ENCODE measurements at regions not wholly inside any gene's neighbourhood (a gene's known extent, or its start where the extent isn't known, plus 50 kb on each side); places are given as distances from the start of the nearest gene placed in this dataset.

DNA sequence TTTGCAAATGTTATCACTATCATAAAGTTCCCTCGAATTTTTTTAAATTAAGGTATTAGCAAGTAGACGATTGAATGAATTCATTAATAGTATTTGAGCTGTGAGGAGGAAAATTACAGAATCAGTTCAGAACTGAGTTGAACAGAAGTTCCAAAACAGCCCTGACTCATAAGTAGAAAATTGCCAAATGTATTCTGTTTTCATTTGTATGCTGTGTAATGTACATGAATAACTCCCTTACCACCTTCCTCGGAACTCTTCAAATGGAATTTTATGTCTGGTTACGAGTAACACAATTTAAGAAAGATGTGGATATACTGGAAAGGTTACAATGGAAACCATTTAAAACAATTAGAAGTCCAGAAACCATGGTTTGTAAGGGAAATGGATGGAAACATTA, 283.3 kb upstream of the FAR2 start:
- Mint-ChIP-seq H3K4me1 (peaks cover 10% of the 10 kb centered on the region), H3K27me3 (ENCODE audit: low read depth) (no peaks in the 10 kb centered on the region), H3K9me3 (no peaks in the 10 kb centered on the region), H3K27ac (no peak overlapping the region), H3K4me3 (no peak overlapping the region), H3K36me3 (ENCODE audit: low read depth) (no peaks in the 10 kb centered on the region)
- TF ChIP-seq, protein P1, sequence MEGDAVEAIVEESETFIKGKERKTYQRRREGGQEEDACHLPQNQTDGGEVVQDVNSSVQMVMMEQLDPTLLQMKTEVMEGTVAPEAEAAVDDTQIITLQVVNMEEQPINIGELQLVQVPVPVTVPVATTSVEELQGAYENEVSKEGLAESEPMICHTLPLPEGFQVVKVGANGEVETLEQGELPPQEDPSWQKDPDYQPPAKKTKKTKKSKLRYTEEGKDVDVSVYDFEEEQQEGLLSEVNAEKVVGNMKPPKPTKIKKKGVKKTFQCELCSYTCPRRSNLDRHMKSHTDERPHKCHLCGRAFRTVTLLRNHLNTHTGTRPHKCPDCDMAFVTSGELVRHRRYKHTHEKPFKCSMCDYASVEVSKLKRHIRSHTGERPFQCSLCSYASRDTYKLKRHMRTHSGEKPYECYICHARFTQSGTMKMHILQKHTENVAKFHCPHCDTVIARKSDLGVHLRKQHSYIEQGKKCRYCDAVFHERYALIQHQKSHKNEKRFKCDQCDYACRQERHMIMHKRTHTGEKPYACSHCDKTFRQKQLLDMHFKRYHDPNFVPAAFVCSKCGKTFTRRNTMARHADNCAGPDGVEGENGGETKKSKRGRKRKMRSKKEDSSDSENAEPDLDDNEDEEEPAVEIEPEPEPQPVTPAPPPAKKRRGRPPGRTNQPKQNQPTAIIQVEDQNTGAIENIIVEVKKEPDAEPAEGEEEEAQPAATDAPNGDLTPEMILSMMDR (IDR thresholded peaks at IDR 0.05; ENCODE audit: unreplicated experiment in 3 of 3), result no peak

DNA sequence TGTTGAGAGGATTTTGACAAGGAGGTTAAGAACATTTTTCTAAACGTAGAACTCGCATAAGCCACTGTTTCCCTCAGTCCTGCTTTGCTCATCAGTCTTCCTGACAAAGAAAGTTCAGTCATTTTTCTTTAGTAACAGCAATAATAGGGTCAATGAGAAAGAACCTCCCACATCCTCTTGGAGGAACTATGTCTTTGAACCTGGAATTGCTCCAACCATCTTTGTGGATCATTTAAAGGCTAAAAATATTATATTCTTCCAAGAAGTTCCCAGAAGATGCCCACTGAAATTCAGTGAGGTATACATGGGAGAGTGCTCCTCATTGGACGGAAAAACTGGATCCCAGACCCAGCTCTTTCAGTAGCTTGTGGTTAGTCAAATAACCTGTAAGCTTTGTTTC, 282.8 kb upstream of the FAR2 start:
- no peak overlapping the region for H3K27ac Mint-ChIP-seq
- no peaks in the 10 kb centered on the region for H3K27me3 Mint-ChIP-seq (ENCODE audit: low read depth)
- no peaks in the 10 kb centered on the region for H3K9me3 Mint-ChIP-seq
- H3K36me3 Mint-ChIP-seq (ENCODE audit: low read depth), result no peaks in the 10 kb centered on the region
- peaks cover 10% of the 10 kb centered on the region for H3K4me1 Mint-ChIP-seq
- TF ChIP-seq, protein P1 (IDR thresholded peaks at IDR 0.05; ENCODE audit: unreplicated experiment in 3 of 3), result no peak
- no peak overlapping the region for H3K4me3 Mint-ChIP-seq

DNA sequence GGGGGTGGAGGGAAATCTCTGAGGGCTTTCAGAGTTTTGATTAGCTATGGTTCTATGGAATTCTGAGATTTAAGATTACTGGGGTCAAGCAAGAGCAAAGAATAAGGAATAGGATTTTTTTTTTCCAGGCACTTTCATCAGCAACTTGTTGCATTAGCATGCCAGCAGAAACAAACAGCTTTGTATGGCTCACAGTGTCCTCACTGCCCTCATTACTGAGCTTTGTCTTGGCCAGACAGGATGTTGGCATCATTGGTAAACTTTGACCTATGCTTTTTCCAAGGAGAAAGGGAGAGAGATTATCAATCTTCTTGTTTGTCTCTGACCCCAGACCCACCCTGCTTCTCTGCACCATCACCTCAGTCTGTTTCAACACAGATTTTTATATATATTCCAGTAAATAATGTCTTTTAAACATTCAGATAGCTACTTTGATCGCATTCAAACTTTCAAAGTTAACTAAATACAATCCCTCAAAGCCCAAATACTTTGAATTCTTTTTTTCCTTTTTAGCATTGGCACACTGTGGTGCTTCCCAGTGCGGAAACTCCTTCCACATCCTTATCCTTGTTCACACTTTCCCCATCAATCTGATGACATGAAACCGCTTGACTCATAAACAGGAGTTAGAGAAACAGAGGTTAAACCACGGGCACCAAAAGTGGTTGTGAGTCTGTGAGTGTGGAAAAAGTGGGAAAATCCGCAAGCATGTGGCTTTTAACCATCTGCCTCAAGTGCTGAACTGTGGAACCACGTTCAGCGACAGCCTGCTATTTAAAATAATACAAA, 282.2 kb upstream of the FAR2 start:
- no peak overlapping the region for H3K4me3 Mint-ChIP-seq
- TF ChIP-seq, protein P1 (IDR thresholded peaks at IDR 0.05; ENCODE audit: unreplicated experiment in 3 of 3), result no peak
- H3K27ac Mint-ChIP-seq, result no peak overlapping the region

DNA sequence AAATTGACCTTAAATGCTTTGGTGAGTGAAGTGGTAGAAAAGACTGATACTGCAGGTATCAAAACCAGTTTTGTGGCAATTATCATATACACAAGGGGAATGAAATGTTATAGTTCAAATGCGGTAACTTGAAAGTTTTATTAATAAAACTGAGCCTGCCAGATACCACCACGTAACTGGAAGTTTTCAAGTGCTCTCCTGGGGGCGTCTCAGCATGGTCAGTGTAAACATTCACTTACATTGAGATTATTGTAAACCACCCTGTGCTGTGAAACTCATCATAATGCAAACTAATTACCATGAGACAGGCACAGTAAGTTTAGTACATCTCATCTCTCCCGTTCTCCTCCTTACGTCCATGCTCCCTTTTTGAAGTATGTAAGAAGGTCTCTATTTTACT, 280.7 kb upstream of the FAR2 start:
- Mint-ChIP-seq H3K27me3 (ENCODE audit: low read depth) (no peaks in the 10 kb centered on the region), H3K27ac (no peak overlapping the region), H3K36me3 (ENCODE audit: low read depth) (no peaks in the 10 kb centered on the region), H3K4me1 (peaks cover 10% of the 10 kb centered on the region), H3K9me3 (no peaks in the 10 kb centered on the region), H3K4me3 (no peak overlapping the region)
- TF ChIP-seq, protein P1 (IDR thresholded peaks at IDR 0.05; ENCODE audit: unreplicated experiment in 3 of 3), result no peak

More for the DNA sequence above, 282.2 kb upstream of the FAR2 start:
- Mint-ChIP-seq H3K4me1 (peaks cover 10% of the 10 kb centered on the region), H3K36me3 (ENCODE audit: low read depth) (no peaks in the 10 kb centered on the region), H3K9me3 (no peaks in the 10 kb centered on the region), H3K27me3 (ENCODE audit: low read depth) (no peaks in the 10 kb centered on the region)

DNA sequence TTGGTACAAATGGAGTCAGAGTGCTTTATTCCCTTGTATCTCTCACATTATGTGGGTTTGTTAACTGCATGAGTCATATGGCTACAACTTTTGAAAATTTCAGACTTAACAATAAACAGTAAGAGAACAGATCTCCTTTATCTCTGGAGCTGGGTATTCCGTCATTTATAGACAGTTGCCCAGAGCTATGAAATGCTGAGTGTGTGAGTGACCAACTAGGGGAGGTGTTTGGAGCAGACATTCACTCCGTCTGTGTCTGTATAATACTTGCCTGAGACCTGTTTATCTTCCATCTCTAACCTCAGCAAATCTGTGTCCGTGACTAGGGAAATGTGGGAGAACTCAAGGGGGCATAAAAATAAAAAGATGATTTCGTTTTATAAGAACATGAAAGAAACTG, 279.9 kb upstream of the FAR2 start:
- Mint-ChIP-seq H3K27me3 (ENCODE audit: low read depth) (no peaks in the 10 kb centered on the region), H3K9me3 (no peaks in the 10 kb centered on the region), H3K27ac (peak overlapping the region in 1 of 3 experiments; percentile 36), H3K36me3 (ENCODE audit: low read depth) (no peaks in the 10 kb centered on the region), H3K4me1 (peaks cover 10% of the 10 kb centered on the region), H3K4me3 (no peak overlapping the region)
- TF ChIP-seq, protein P1 (IDR thresholded peaks at IDR 0.05; ENCODE audit: unreplicated experiment in 3 of 3), result no peak

Measured in nephron (organoid).